Left forelimb (tissue), 1 donor: ENCODE measurements at regions not wholly inside any gene's neighbourhood (a gene's known extent, or its start where the extent isn't known, plus 50 kb on each side); places are given as distances from the start of the nearest gene placed in this dataset.

Experiments used
- DNase-seq: peaks from one replicate; pipeline ENCODE4 v3.0.0-alpha.2; 2018; ENCODE audit warnings: low spot score

DNA sequence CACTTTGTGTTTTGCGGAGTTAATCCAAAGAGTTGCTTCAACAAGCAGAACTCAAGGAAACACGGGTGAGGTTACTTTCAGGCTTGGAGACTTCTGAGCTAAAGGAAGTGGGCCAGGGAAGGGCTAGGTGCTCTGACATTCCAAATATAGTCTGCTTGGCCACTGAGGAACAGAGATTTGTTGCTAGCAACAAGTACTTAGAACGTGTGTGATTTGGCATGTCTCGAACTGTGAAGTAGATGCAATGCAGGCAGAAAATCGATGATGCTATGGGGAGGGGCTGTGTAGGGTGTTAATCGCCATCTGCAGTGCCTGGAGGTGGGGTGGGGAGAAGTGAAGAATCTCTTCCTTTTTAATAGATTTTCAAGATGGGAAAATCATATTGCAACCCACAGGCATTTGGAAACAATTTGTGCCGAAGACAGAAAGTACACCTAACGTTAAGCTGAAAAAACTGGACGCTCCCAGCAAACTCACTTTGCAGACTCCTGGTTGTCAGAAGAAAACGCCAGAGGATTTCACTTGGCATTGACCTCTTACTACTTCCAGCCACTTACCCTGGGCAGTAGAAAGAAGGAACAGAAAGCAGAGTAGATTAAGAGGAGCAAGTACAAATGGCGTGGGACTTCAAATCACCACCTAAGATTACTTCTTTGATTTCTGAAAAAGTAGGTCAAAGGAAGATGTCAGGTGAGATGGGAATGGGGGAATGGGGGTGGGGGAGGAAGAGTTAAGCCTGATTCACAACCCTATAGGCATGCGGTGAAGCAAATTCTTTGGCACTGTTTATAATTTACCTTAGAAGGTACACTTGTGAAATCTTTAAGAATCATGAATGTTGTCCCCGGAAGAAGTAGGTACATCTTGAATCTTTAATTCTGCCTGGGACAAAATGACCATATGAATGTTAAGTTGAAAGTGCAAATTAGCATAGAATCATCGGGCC is 314.1 kb downstream of the CD83 start:
- no peak for DNase-seq

- no peak for DNase-seq
These were observed 317.5 kb downstream of the CD83 start for GRCh38 chr6:14434916-14435690.

DNA sequence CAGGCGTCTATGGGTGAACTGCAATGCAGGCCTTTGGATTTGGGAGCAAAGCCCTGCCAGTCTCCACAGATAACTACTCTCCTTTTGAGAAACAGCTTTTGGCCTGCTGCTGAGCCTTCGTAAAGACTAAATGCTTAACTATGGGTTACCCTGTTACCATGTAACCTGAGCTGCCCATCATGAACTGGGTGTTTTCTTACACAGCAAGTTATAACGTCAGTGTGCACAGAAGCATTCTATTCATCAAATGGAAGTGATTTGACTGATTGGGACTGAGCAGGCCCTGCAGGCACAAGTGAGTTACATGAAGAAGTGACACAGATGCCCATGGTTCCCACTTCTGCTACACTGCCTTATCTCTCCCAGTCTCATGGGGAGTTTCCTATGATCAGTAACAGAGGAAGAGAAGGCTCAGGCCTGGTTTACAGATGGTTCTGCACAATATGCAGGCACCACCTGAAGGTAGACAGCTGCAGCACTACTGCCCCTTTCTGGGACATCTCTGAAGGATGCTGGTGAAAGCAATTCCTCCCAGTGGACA is 319.1 kb downstream of the CD83 start:
- no peak for DNase-seq

DNA sequence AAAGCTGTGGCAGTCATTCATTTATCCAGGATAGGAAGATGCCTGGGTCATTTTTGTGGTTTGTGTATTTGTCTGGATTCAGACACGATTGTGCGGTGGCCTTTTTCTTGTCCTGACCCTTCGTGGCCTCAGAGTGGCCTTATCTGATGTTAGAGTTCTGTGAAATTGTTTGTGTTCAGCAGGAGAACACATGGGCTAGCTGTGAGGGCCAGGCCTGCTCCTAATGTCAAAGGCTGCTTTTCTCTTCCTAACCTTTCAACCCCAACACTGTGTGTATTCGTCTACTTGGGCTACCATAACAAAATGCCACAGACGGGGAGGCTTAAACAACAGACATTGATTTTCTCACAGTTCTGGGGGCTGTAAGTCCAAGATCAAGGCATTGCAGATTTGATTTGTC is 321.8 kb downstream of the CD83 start:
- DNase-seq = no peak

DNA sequence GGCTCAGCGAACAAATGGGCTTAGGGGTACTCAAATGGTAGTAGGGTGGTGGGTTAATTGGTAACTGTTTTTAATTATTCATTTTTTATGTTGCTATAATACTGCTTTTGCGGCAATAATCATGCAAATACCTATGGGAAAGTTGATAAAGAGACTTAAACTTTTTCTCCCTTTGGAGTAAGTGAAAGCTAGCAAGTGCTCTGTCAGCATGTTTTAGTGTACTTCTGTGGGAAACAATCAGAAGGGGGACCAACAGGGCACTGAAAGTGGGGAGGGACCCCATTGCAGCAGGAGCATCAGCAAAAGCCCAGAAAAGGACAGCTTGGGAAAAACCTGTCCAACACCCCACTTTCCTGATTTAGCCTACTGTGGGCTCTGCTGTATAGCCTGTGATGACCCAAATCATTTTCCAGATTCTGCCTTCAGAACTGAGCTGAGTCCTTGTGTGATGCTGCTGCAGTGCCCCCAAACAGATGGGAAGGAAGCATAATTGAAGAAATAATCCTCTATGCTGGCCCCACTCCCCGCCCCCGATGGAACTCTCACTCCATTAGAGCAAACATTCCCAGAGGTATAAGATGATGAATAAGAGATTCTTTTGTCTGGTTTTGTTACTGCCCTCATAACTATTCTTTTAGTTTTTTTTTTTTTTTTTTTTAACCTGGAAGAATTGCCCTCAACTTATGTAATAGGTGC is 322.8 kb downstream of the CD83 start:
- DNase-seq = no peak

- DNase-seq = no peak
These were observed 323.6 kb downstream of the CD83 start for GRCh38 chr6:14440940-14441781.

GRCh38 chr6:14442242-14442641 is 324.7 kb downstream of the CD83 start:
- DNase-seq = no peak

- no peak for DNase-seq
These were observed 326.2 kb downstream of the CD83 start for GRCh38 chr6:14443629-14444268.

DNA sequence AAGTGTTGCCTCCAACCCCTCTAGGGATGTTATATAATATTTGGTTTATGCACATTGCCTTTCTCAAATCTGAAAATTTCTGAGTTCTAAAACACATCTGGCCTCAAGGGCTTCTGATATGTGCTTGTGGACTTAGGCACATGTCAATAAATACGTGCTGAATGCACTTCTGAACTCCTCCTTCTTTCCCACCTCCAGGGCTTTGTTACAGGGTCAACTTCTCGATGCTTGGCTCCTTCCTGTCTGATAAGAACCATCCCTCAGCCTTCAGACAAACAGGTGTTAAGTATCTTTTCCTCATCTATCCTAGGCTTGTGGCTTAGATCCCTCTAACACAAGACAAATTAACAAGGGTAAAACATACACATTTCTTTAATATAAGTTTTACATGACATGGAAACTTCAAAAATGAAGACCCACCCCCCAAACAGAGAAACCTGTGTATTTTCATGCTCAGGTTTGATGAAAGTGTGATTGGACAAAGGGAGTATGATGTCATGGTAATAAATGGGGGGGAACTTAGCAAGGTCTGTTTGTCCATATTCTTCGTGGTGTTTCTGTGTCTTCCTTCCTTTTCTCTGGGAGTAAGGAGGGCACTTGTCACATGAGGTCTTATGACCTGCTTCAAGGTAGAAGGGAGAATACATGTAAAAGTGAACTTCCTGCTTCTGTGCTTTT is 326.9 kb downstream of the CD83 start:
- DNase-seq = no peak

DNA sequence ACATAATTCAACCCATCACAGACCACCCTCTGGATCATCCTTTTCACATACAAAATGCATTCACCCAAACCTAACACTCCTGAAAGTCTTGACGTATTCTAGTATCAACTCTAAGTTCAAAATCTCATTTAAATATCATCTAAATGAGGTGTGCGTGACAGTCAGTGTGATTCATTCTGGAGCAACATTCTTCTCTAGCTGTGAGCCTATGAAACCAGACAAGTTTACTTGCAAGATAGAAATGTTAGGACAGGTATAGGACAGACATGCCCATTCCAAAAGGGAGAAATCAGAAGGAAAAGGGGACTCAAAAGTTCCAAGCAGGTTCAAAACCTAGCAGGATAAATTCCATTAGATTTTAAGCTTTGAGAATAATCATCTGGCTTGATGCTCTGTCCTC is 329.7 kb downstream of the CD83 start:
- no peak for DNase-seq

- DNase-seq = no peak
These were observed 330.7 kb downstream of the CD83 start for GRCh38 chr6:14448246-14448645.

- DNase-seq = no peak
These were observed 332.5 kb downstream of the CD83 start for GRCh38 chr6:14450133-14450504.

- DNase-seq = no peak
These were observed 333.0 kb downstream of the CD83 start for GRCh38 chr6:14450578-14450977.

GRCh38 chr6:14451594-14452374 is 334.2 kb downstream of the CD83 start:
- no peak for DNase-seq

DNA sequence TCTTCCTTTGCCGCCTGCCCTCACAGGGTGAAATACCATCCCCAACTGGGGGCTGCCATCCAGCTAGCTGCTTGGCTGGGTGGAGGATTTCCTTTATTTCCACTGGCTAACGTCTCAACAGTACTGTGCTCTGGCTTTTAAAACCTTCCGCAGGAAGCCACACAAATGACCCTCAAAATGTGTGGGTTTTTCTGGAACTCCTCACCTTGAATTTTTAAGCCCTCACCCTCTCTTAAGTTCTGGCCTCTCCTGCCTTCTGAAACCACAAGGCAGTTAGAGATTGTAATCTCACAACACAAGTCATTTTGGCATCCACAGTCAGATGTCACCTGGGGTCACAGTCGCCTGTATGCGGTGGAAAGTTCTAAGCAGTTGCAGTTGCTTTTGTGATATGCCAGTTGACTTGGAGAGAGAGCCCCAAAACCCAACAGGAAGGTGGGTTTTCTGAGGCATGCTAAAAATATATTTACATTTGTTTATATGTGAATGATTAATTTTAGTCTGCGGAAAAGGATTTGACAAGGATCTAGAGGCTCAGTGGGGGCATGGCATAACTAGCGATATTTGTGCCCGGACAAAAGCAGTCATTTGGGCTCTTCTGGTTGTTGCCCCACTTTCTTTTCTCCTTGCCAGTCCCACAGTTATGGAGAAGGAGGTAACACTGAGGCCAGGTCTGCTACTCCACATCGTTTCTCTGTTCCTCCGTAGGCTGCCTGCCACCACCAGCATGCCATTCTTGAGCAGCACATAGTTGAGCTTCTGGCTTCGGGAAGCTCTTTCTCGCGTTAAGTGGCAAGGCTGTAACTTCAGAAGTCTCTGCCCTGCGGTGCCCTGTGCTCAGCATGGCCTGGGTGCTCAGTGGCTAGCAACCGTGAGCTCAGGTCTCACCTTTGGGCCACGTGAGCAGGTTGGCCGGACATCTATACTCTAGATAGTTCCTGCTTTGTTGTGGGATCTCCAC is 335.3 kb downstream of the CD83 start:
- no peak for DNase-seq

DNA sequence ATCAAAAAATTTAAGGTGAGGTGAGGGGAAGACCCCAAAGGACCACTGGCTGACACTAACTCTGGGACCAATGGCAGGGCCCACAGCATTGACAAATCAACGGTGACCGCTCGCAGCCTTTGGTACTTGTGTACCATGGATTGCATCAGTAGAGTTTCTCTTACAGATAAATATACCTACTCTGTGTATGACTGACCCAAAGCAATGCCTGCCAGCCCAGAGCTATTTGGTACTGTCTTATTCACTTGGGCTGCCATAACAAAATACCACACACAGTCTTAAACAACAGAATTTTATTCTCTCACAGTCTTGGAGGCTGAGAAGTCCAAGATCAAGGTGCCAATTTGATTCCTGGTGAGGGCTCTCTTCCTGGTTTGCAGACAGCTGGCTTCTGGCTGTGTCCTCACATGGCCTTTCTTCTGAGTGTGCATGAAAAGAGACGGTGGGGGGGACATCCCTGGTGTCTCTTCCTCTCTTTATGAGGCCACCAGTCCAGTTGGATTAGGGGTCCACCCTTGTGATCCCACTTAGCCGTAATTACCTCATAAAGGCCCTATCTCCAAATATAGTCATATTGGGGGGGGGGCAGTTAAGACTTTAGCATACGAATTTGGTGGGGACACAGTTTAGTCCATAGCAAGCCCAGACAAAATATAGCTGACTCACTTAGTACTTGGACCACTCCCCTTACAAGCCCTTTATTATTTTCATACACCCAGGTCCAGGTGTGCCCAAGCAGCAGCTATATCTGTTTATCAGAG is 336.3 kb downstream of the CD83 start:
- no peak for DNase-seq

- DNase-seq = no peak
These were observed 336.9 kb downstream of the CD83 start for GRCh38 chr6:14454473-14454775.

GRCh38 chr6:14455427-14455826 is 337.9 kb downstream of the CD83 start:
- no peak for DNase-seq
